ENCODE measurements at regions not wholly inside any gene's neighbourhood (a gene's known extent, or its start where the extent isn't known, plus 50 kb on each side); places are given as distances from the start of the nearest gene placed in this dataset.

DNA sequence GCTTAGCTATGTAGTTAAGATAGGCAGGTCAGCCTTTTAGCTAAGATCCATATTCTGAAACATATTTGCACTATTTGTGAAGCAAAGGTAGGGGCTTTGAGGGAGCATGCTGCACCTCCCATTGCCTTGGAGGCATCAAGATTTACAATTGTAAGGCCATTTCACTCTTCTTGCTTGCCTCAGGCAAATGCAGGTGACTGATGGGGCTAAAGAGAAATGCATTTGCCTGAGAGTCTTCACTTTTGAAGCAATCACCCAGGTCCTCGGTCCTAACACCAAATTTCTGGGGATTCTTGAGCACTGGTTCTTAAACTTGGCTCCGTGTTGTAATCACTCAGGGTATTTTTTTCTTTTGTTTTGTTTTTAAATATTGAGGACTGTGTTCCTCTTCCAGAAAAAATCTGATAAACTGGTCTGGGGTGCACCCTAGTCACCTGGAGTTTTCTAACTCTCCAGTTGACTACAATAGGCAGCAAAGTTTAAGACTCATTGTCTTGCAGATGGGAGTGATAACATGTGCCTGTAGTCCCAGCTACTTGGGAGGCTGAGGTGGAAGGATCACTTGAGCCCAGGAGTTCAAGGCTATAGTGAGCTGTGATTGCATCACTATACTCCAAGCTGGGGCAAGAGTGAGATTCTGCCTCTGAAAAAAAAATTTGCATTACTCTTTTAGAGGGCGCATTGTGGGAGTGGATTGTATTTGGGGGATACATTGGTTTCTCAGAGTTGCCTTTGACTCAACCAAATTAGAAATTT, 68.1 kb downstream of the EOMES start:
- TF ChIP-seq, protein P1, sequence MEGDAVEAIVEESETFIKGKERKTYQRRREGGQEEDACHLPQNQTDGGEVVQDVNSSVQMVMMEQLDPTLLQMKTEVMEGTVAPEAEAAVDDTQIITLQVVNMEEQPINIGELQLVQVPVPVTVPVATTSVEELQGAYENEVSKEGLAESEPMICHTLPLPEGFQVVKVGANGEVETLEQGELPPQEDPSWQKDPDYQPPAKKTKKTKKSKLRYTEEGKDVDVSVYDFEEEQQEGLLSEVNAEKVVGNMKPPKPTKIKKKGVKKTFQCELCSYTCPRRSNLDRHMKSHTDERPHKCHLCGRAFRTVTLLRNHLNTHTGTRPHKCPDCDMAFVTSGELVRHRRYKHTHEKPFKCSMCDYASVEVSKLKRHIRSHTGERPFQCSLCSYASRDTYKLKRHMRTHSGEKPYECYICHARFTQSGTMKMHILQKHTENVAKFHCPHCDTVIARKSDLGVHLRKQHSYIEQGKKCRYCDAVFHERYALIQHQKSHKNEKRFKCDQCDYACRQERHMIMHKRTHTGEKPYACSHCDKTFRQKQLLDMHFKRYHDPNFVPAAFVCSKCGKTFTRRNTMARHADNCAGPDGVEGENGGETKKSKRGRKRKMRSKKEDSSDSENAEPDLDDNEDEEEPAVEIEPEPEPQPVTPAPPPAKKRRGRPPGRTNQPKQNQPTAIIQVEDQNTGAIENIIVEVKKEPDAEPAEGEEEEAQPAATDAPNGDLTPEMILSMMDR (conservative IDR thresholded peaks at IDR 0.05): no peak
- H3K27ac ChIP-seq: no peak overlapping the region

DNA sequence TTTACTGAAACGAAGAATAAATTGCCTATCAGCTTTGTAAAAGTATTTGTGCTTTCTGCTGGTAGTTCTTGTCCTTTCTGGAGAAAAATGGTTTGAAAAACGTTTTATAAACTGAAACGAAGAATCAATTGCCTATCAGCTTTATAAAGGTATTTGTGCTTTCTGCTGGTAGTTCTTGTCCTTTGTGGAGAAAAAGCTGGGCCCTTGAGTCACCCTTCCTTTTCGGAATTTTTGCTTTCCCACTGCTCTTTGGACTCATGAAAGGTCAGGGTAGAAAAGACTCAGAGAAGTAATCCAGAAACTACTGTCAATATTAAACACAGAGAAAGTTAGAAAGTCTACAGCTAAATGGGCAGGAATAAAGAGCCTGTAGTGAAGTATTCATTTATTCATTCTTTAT, 72.8 kb downstream of the EOMES start:
- TF ChIP-seq, protein P1 (conservative IDR thresholded peaks at IDR 0.05): no peak
- no peak overlapping the region for H3K27ac ChIP-seq

DNA sequence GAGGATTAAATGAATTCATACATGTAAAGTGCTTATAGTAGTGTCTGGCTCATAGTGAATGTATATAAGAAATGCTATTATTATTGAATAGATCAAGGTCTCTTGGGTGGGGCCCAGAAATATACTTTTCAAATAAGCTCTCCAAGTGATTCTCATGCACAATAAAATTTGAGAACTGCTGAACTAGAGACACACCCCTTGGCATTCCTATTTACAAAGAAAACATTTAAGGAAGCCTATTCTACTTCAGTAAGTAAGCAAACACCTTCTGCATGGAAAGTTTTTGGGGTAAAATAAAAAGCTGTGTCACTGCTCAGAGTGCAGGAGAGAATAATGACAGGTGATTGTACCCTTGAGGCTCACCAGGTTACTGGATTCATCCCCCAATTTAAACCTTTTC, 75.2 kb downstream of the EOMES start:
- no peak overlapping the region for H3K27ac ChIP-seq
- TF ChIP-seq, protein P1 (conservative IDR thresholded peaks at IDR 0.05): no peak

DNA sequence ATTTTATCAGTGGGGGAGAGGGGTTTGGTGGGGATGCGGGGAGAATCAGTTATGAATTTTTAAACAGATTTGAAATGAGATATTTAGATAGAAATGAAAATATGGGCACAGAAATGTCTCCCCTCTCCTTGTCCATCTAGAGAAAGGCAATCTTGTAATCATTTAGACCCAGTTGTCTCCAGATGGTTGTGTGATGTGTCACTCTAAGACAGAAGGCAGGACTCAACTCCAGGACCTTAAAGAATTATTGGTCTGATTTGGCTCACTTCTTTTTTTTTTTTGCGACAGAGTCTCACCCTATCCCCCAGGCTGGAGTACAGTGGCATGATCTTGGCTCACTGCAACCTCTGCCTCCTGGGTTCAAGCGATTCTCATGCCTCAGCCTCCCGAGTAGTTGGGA, 77.2 kb downstream of the EOMES start:
- H3K27ac ChIP-seq: no peak overlapping the region
- TF ChIP-seq, protein P1 (conservative IDR thresholded peaks at IDR 0.05): no peak

DNA sequence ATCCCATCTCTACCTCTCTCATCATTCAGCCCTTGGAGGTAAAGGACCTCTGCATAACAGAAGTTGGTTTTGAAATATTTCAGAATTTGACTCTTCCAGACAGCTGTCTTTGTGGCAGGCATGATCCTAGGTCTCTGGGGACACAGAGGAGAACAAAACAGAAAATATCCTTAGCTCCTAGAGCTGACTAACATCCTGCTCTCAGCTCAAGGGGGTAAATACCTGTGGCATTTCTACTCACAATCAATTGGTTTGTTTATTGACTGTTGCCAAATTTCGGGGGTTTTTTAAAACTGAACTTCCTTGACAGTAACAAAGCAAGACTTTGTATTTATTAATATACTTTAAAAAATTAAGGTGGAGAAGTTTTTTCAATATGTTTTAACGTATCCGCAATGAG, 78.8 kb downstream of the EOMES start:
- TF ChIP-seq, protein P1 (conservative IDR thresholded peaks at IDR 0.05): no peak

DNA sequence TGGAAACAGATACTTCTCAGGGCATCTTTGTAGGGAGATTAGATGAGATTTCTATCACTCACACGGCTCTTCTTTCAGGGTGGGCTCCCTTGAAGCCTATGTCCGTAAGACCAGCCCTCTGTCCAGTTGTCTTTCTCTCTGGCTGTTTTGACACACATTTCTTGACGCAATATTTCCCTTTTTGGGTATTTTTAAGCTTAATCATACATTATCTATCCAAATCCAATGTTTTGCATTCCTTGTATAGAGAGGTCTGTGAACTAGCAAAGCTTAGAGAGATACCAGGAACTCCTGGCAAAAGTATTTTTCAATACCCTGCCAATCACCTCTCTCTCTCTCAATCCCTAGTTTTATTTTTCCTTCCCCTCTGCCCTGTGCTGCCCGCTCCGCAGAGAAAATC, 79.3 kb downstream of the EOMES start:
- TF ChIP-seq, protein P1 (conservative IDR thresholded peaks at IDR 0.05): no peak
- H3K27ac ChIP-seq: no peak overlapping the region

More for the DNA sequence above, 78.8 kb downstream of the EOMES start:
- H3K27ac ChIP-seq: no peak overlapping the region

DNA sequence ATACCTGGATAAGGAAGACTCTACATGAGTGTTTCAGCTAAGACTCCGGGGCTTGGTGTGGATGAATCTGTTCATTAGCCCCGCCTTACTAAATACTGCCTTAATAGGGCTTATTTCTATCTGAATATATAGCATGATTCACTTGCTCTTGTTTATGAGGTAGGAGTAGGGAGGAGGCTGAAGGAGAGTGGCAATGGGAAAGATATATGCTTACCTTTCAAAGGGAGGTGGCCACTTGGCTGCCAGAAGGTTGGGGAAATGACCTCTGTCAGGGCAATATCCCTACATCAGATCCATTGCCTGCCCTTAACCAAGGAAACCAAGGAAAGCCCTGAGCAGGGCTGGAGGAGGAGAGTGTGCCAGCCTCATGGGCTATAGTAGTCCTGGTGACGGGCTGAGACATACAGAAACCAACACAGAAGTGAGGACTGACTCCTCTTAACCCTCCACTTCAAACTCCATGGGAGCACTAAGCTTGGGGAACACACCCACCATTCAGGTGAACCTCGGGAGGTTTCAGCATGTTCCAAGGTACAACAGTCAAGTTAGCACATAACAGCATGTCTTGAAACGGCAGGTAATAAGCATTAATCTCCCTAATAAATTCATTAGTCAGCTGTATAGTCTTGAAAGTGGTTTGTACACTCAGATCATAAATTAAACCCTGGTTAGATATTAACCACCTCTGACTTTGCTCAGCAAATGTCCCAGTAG, 80.1 kb downstream of the EOMES start:
- TF ChIP-seq, protein P1 (conservative IDR thresholded peaks at IDR 0.05): no peak
- H3K27ac ChIP-seq: no peak overlapping the region

Data from VCaP (cell line).